ENCODE measurements at regions not wholly inside any gene's neighbourhood (a gene's known extent, or its start where the extent isn't known, plus 50 kb on each side); places are given as distances from the start of the nearest gene placed in this dataset.
"Not testable (repeated sequence)": the region's sequence is repeated elsewhere in the genome, so short reads cannot be mapped to it uniquely, and the experiment has no call there.

DNA sequence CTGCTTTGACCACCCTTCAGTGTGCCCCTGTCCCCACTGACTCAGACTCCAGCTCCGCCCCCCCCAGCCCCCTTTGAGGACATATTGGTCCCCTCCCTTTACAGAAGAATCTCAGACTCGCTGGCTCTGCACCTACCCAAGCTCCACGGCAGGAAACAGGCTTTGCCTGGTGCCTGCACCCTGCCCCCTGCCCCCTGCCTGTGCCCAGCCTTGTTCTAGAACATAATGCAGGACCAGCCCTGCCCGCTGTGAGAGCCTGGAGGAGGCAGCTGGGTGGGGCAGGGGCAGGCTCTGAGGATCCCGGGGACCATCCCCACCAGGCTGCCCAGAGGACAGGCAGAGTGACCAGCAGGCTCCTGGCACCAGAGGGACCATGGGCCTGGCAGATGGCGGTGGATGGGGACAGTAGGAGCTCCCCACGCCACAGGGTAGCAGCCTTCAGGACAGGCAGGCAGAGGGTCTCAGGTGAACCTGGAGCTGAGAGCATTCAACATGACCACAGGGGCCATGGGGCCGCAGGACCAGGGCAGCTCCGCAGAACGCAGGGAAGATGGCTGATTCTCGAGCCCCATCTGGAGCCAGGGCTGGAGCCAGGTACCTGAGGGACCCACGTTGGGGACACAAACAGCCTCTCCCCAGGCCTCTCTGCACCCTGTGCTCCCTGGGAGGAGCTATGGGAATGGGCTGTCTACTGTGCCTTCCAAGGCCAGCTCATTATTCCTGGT is 165.0 kb upstream of the FOXD4L5 start:
- not testable (repeated sequence) for DNase-seq

DNA sequence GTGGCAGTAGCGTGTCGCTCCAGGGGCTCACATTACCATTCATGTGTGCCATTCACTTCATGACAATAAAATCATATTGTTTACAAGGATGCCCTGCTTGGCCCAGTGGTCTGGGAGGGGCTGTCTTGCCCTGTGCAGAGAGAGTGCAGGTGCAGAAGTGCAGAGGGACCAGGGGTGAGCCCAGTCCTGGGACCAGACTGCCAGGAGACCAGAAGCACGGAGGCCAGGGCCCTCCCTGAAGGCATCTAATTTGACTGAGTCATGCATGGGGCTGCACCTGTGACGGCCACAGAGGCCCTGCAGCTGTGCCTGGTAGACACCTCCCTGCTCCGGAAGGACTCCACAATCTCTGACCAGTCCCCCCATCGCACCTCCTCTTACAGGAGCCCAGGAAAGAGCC is 164.4 kb upstream of the FOXD4L5 start:
- no peak for DNase-seq

DNA sequence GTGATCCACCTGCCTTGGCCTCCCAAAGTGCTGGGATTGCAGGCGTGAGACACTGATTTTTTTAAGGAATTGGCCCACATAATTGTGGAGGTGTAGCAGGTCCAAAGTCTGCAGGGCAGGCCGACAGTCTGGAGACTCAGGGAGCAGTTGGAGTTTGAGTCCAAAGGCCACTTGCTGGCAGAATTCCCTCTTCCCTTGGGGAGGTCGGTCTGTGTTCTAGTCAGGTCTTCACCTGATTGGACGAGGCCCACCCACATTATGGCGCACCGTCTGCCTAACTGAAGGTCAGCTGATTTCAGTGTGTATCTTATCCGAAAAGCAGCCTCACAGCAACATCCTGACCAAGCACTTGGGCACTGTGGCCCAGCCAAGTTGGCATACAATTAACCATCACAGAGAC is 162.1 kb upstream of the FOXD4L5 start:
- not testable (repeated sequence) for DNase-seq

DNA sequence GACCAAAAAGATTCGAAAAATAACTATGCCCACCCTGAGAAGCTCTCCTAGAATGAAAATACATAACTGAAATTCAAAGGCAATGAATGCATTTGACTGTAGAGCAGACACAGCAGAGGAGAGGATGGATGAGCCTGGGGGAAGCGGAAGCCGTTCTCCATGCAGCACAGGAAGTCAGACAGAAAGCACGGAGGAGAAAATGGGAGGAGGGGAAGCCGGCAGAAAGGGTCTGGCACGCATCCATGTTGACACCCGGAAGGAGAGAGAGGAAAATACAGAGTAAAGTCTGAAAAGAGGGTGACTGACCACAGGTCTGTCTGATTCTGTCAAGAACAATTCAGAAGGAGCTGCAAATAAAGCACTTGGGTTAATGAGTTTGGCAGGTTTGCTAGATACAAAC is 161.0 kb upstream of the FOXD4L5 start:
- not testable (repeated sequence) for DNase-seq

DNA sequence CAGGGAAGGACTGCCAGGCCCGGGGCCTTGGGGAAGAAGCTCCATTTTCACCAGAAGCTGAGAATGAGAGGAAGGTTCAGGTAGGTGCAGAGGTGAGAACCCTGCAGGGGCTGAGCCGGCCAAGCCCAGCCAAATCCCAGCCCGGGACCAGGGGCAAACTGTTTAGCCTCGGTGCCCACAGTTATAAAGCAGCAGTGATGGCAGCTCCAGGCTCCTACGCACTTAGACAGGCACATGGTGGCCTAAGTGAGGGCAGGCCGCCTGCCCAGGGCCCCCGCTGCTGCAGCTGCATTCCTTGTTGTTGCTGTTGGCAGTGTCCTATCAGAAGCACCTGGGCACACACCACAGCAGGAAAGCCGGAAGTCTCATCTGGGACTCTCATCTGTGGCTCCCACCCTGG is 159.9 kb upstream of the FOXD4L5 start:
- no peak for DNase-seq

DNA sequence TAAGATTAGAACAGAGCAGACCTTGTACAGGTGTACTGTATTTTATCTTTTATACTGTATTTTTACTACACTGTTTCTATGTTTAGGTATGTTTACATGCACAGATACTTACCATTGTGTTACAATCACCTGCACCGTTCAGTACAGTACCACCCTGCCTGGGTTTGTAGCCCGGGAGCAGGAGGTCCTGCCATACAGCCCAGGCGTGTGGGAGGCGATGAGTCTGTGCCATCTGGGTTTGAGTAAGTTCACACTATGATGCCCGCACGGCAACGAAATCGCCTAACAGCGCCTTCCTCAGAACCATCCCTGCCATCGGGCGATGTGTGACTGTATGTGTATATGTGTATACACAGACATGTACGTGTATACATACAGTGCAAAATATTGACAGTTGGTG is 157.1 kb upstream of the FOXD4L5 start:
- DNase-seq, result not testable (repeated sequence)

DNA sequence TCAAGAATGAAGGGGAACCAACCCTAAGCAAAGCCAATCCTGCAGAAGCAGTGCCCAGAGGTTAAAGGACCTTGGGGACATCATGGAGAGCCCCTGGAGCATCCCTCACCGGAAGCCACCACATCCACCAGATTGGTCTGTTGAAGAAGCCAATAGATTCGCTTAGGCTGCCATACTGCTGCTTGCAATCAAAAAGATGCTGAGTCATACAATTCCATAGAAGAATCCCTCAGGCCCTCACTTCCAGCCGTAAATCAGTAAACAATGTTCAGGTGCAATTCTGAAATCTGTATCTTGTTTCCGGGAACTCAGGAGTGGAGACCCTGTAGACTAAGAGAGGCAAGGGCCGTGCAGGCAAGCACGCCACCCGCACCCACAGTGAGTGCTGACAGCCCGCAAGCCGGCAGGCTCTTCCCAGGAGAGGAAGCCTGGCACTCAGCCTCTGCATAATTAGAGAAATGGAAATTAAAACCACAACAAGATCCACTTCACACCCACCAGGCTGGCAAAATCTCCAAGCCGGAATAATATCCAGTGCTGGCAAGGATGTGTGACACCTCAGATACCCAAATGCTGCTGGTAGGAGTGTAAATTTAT is 156.4 kb upstream of the FOXD4L5 start:
- DNase-seq, result not testable (repeated sequence)

DNA sequence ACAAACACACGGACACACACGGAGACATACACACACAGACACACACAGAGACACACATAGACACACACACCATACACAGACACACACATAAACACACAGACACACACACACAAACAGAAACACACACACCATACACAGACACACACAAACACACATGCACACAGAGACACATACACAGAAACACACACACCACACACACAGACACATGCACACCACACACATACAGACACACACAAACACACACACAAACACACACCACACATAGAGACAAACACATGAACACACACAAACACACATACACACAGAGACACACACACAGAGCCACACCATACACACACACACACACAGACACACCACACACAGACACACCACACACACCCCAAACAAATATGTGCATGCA is 152.7 kb upstream of the FOXD4L5 start:
- DNase-seq, result no peak

DNA sequence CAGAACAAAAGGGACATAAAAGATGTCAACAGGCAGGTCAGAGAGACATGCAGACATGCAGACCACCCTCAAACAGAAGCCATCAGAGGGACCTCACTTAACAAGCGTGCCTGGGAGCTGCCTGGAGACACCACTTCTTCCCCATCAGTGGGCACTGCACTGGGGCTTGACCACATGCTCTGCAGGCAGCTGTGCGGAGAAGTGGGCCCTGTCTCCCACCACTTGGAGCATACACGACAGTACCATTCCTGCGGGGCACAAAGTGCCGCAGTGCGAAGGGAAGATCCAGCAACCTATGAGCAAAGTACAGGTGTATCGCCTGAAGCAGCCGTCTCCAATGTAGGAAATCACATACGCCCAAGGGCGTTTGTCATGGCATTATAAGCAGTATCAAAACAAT is 150.5 kb upstream of the FOXD4L5 start:
- DNase-seq, result no peak

DNA sequence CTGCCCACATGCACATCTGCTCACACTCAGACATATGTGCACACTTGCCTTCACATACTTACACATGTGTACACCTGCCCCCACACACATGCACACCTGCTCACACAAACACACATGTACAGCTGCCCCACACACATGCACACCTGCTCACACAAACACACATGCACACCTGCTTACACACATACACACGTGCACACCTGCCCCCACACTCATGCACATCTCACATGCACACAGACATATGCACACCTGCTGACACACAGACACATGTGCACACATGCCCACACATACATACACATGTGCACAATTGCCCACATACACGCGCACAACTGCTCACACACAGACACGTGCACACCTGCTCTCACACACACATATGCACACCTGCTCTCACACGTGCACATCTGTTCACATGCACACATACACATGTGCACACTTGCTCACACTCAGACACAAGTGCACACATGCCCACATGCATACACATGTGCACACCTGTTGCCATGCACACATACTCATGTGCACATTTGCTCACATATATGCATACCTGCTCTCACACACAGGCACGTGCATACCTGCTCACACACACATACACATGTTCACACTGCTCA is 147.8 kb upstream of the FOXD4L5 start:
- DNase-seq, result no peak

DNA sequence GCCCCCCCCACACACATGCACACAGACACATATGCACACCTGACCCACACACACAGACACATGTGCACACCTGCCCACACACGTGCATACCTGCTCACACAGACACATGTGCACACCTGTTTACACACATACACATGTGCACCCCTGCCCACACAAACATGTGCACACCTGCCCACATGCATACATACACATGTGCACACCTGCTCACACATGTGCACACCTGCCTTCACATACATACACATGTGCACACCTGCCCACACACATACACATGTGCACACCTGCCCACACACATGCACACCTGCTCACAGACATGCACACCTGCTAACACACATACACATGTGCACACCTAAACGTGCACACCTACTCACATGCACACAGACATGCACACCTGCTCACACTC is 147.0 kb upstream of the FOXD4L5 start:
- no peak for DNase-seq

DNA sequence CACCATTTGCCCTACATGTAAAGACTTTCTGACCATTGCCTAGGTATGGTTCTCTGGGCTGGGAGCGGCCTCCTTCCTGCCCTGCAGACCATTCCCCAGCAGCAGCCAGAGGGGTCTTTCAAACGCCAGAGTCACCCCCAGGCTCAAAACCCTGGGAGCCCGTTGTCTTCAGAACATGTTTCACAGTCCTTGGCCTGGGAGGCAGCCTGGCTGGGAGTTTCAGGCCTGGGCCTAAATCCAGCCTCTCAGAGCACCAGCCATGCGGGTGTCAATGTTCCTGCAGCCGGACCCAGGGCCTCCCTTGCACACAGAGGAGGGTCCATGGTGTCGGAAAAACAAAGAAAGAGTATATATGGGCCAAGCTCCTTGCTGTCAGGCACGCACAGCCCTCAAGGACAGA is 145.2 kb upstream of the FOXD4L5 start:
- no peak for DNase-seq

DNA sequence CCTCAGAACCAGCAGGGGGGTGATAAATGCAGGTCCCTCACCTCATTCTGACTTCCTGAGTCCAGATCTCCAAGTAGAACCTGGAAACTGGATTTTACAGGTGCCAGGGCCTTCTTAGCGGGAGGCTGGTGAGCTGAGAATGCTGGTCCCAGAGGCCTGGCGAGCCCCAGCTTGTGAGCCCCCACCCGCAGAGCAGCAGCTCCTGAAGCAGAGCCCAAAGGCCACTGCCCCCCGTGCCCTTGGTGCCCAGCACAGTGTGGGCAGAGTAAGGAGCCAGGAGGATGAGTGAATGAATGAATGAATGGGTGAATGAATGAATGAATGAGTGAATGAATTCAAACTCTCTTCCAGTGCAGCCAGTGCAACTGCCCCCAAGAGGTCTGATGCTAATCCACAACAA is 142.4 kb upstream of the FOXD4L5 start:
- not testable (repeated sequence) for DNase-seq

DNA sequence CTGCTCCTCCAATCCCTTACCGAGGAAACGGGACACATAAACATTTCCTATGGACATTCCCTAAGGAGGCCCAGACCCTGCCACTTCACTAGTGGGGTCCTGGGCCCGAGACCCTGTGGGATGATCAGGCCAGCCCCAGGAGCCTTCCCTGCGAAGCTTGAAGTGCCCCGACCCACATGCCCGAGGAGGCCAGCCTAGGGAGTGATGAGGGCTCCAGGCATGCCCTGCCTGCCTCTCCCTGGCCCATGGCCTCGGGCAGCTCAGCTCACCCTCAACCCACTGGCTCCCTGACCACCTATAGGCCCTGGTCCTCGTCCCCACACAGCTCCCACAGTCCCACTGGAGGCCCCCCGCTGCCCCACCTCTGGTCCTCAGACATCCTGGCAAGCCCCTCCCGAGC is 141.8 kb upstream of the FOXD4L5 start:
- DNase-seq, result not testable (repeated sequence)

DNA sequence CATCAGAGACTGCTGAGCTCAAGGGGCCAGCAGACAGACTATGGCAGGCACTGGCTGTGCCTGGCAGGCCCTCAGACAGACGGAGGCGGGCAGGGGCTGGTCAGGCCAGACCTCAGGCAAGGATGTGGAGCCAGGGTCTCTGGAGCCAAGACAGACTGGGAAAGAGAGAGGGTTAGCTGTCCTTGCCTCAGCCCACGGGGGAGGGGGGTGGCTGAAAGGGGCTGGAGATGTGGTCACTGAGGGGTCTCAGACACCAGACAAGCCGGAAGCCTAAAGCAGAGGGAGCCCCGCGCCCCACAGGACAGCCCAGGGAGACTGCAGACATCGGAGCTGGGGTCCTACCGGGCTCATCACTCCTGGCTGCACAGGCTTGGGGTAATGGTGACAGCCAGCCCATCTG is 141.2 kb upstream of the FOXD4L5 start:
- DNase-seq, result no peak

DNA sequence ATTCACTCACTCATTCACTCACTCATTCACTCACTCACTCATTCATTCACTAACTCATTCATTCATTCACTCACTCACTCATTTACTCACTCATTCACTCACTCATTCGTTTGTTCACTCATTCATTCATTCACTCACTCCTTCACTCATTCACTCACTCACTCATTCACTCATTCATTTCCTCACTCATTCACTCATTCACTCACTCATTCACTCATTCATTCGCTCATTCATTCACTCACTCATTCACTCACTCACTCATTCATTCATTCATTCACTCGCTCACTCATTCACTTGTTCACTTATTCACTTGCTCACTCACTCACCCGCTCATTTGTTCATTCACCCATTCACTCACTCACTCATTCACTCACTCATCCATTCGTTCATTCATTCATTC is 140.2 kb upstream of the FOXD4L5 start:
- not testable (repeated sequence) for DNase-seq

DNA sequence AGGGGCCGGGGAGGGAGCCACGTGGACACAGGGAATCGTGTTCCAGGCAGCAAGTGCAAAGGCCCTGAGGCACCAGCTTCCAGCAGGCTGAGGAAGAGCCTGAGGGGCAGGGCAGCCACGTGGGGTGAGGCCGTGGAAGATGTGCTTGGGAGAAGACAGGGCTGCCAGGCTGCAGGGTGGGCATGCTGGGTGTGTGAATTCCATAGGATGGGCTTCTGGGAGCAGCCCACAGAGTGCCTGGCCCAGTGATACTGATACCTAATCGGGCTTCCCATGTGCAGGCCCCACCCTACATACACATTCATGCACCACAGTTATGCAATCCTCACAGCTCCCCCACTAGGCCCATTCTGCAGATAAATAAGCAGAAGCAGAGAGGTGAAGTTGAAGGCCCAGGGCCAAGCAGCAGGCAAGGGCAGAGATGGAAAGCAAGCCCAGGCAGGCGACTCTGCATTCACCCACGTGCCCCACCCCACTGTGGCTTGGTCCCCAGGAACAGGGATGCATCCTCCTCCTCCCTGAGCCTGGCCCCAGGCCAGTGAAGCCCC is 139.5 kb upstream of the FOXD4L5 start:
- DNase-seq, result not testable (repeated sequence)

DNA sequence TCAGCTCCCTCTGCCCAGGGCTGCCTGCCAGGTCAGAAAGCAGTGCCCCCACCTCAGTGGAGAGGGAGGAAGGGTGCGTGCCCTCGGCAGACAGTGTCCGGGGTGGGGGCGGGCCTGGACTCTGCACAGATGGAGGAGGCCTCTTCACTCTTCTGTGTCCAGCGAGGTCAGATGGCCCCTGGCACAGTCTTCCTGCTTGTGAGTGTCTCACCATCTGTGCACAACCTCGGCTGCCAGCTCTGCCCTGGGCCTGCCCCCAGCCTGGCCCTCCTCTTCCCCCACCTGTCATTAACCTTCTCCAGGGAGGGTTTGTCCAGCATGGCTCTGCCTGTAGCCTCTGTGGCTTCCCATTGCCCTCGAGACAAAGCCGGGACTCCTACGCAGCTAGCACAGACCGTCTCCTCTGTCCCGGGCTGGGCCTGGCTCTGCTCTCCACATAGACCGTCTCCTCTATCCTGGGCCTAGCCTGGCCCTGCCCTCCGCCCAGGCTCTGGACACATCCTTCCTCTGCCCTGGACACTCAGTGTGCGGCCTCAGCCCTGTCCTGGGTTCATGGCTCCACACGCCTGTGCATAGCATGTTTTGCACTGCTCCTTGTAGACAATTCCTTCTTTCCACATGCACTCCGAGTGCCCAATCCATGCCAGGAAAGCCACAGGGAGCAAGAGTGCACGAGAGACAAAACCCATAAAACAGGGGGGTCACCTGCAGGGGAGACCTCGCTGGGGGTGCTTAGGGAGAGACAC is 138.9 kb upstream of the FOXD4L5 start:
- DNase-seq, result not testable (repeated sequence)

DNA sequence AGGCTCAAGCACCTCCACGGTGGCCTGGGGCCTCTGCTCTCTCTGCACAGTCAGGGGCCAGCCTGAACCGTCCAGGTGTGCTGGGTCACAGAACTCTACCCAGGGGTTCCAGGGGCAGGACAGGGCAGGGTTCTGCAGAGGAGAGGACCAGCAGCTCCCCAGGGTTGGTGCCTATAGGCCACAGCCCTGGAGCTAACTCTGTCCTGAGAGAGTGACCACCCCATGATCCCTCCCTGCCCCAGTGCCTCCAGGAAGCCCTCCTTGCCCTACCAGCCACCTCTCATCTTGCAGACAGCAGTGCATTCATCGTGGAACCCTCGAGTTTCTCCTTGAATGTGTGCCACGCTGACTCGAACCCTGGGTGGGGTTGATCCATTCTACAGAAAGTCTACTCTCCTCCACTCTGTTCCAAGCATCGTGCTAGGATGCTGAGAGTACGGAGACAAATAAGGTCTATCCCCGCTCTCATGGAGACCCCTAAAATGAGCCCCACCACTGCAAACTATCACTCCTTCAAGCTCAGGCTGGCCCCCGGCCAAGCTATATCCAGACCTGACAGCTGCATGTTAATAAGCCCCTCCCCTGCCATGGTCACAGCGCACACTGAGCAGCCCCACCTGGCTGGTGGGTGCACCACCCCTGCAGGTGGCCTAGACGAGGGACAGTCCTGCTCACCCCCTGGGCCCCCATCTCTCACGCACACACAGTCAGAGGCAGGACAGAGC is 138.1 kb upstream of the FOXD4L5 start:
- DNase-seq, result not testable (repeated sequence)

DNA sequence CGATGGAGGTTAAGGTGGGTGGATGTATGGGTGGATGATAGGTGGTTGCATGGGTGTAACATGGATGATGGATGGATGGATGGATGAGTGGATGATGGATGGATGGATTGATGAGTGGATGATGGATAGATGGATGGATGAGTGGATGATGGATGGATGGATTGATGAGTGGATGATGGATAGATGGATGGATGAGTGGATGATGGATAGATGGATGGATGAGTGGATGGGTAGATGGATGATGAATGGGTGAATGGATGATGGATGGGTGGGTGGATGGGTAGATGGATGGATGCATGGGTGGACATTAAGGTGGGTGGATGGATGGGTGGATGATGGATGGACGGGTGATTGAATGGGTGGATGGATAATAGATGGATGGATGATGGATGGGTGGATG is 136.5 kb upstream of the FOXD4L5 start:
- DNase-seq, result not testable (repeated sequence)

DNA sequence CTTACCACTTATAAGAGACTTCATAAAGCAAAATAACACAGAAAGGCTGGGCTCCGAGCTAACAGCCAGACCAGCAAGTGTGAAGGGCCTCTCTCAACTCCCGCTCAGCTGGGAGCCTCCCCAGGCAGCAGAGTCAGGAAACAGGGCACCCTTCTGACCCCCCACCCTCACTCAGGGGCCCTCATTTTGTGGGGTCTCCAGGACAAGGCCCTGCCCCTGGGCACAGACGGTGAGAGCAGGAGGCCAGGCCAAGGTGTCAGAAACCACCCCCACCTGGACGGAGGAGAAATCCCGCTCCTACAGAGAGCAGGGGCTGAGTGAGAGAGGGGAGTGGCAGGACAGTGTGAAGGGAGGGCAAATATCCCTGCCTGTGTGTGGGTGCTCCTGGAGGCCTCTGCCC is 135.8 kb upstream of the FOXD4L5 start:
- DNase-seq, result no peak

DNA sequence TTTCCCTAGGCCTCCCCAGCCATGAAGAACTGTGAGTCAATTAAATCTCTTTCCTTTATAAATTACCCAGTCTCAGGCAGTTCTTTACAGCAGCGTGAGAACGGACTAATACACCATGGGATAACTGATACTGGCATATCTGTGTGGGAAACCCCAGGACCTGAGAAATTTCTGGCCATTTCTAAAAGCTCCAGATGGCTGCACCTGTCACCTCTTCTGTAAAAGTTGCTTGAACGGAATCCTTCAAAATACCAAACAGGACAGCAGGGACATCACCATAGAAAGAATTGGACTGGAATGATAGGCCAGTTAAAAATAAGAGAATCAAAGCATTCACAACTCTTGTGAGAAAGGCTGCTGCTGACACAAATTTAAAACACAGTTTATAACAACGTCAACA is 134.0 kb upstream of the FOXD4L5 start:
- DNase-seq, result not testable (repeated sequence)

DNA sequence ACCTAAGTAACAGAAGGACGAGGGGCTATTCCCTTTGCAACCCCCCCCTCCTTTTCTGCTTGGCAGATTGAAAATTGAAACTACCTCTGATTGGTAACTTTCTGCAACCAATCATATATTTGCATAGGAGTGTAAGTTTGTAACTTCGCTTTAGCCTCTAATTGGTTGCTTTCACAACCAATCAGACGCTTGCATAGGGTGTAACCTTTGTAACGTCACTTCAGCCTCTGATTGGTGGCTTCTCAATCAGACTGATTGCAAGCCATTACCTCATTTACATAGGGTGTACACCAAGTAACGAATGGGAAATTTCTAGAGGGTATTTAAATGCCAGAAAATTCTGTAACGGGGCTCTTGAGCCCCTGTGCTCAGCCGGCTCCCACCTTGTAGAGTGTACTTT is 131.9 kb upstream of the FOXD4L5 start:
- DNase-seq, result not testable (repeated sequence)
